HEK293T (cell line): ENCODE measurements at regions not wholly inside any gene's neighbourhood (a gene's known extent, or its start where the extent isn't known, plus 50 kb on each side); places are given as distances from the start of the nearest gene placed in this dataset.

Experiments
- ARNT ChIP-seq: fragments of 450-650 bp; IDR thresholded peaks from 2 replicates; pipeline ENCODE4 v1.6.1; 2017; ENCODE audit warnings: mild to moderate bottlenecking
- FOXM1 ChIP-seq: fragments of 450-650 bp; IDR thresholded peaks from 2 replicates; pipeline ENCODE4 v1.6.1; 2017; ENCODE audit warnings: mild to moderate bottlenecking, borderline replicate concordance
- LEF1 ChIP-seq: fragments of 450-650 bp; IDR thresholded peaks from 2 replicates; pipeline ENCODE4 v1.6.1; 2017; ENCODE audit warnings: mild to moderate bottlenecking, borderline replicate concordance

- TF ChIP-seq FOXM1 (no peak), ARNT (no peak), LEF1 (no peak)
Measured at GRCh38 chr11:120022617-120023016, 115.3 kb downstream of the TRIM29 start.
